Ectodermal cell (in vitro differentiated cells): ENCODE measurements at regions not wholly inside any gene's neighbourhood (a gene's known extent, or its start where the extent isn't known, plus 50 kb on each side); places are given as distances from the start of the nearest gene placed in this dataset.

ENCODE experiments used
- H3K27ac ChIP-seq: 2 replicates; pipeline ENCODE4 v1.7.0; 2013; ENCODE audit warnings: mild to moderate bottlenecking, low read depth, low read length; ENCODE audit not compliant: insufficient read depth, poor library complexity, severe bottlenecking
- H3K27me3 ChIP-seq: 2 replicates; pipeline ENCODE4 v1.7.0; 2013; ENCODE audit warnings: mild to moderate bottlenecking, low read length; ENCODE audit not compliant: insufficient read depth, control insufficient read depth, poor library complexity, severe bottlenecking
- H3K36me3 ChIP-seq: one replicate; pipeline ENCODE4 v1.7.0; 2013; ENCODE audit warnings: low read length; ENCODE audit not compliant: control insufficient read depth, insufficient read depth
- H3K4me1 ChIP-seq: one replicate; pipeline ENCODE4 v1.7.0; 2013; ENCODE audit warnings: low read length; ENCODE audit not compliant: control insufficient read depth, insufficient read depth
- H3K4me3 ChIP-seq: 2 replicates; pipeline ENCODE4 v1.7.0; 2013; ENCODE audit warnings: low read depth, low read length, control low read depth; ENCODE audit not compliant: insufficient read depth
- H3K9me3 ChIP-seq: 2 replicates; pipeline ENCODE4 v1.7.0; 2013; ENCODE audit warnings: mild to moderate bottlenecking, low read length, moderate library complexity; ENCODE audit not compliant: control insufficient read depth
- WGBS, 2 experiments: methylation state at CpG; one replicate each; pipeline ENCODE4 v1.1.7; 2013; ENCODE audit warnings: missing lambda C conversion rate in 2 of 2; 5-methylcytosine and 5-hydroxymethylcytosine counted together

- no peaks in the 10 kb centered on the region for H3K36me3 ChIP-seq
These were observed 91.3 kb upstream of the FOXF1 start for GRCh38 chr16:86418981-86419380.

GRCh38 chr16:86419518-86419917 is 90.8 kb upstream of the FOXF1 start:
- no peak overlapping the region for H3K4me3 ChIP-seq
- WGBS, 2 experiments = 92 to 94% methylated on average over 2 of the region's 2 CpGs

More at GRCh38 chr16:86418981-86419380, 91.3 kb upstream of the FOXF1 start:
- Histone ChIP-seq H3K27ac (no peak overlapping the region), H3K9me3 (no peaks in the 10 kb centered on the region), H3K4me1 (no peaks in the 10 kb centered on the region), H3K4me3 (no peak overlapping the region), H3K27me3 (no peaks in the 10 kb centered on the region)

GRCh38 chr16:86421995-86422394 is 88.3 kb upstream of the FOXF1 start:
- no peaks in the 10 kb centered on the region for H3K36me3 ChIP-seq
- H3K27me3 ChIP-seq = no peaks in the 10 kb centered on the region
- H3K9me3 ChIP-seq = no peaks in the 10 kb centered on the region
- H3K4me1 ChIP-seq = no peaks in the 10 kb centered on the region
- H3K4me3 ChIP-seq = no peak overlapping the region
- 92 to 93% methylated on average over 5 of the region's 5 CpGs for WGBS, 2 experiments
- no peak overlapping the region for H3K27ac ChIP-seq

More at GRCh38 chr16:86419518-86419917, 90.8 kb upstream of the FOXF1 start:
- Histone ChIP-seq H3K36me3 (no peaks in the 10 kb centered on the region), H3K27me3 (no peaks in the 10 kb centered on the region), H3K27ac (no peak overlapping the region), H3K4me1 (no peaks in the 10 kb centered on the region), H3K9me3 (no peaks in the 10 kb centered on the region)

GRCh38 chr16:86424398-86424797 is 85.9 kb upstream of the FOXF1 start:
- 65 to 73% methylated on average over 9 to 10 of the region's 10 CpGs for WGBS, 2 experiments
- H3K4me3 ChIP-seq = no peak overlapping the region

GRCh38 chr16:86424985-86425384 is 85.3 kb upstream of the FOXF1 start:
- Histone ChIP-seq H3K27ac (no peak overlapping the region), H3K9me3 (no peaks in the 10 kb centered on the region), H3K4me3 (no peak overlapping the region), H3K27me3 (no peaks in the 10 kb centered on the region), H3K4me1 (no peaks in the 10 kb centered on the region), H3K36me3 (no peaks in the 10 kb centered on the region)
- 84% methylated on average over 9 of the region's 9 CpGs for WGBS, 2 experiments

More at GRCh38 chr16:86424398-86424797, 85.9 kb upstream of the FOXF1 start:
- no peak overlapping the region for H3K27ac ChIP-seq
- H3K9me3 ChIP-seq = no peaks in the 10 kb centered on the region
- H3K27me3 ChIP-seq = no peaks in the 10 kb centered on the region
- no peaks in the 10 kb centered on the region for H3K36me3 ChIP-seq
- no peaks in the 10 kb centered on the region for H3K4me1 ChIP-seq

GRCh38 chr16:86426063-86426642 is 84.2 kb upstream of the FOXF1 start:
- Histone ChIP-seq H3K9me3 (no peaks in the 10 kb centered on the region), H3K4me1 (no peaks in the 10 kb centered on the region), H3K36me3 (no peaks in the 10 kb centered on the region), H3K27ac (no peak overlapping the region), H3K4me3 (no peak overlapping the region), H3K27me3 (peaks cover 9% of the 10 kb centered on the region)
- WGBS, 2 experiments = 83% methylated on average over 12 of the region's 12 CpGs

- Histone ChIP-seq H3K27ac (no peak overlapping the region), H3K4me3 (no peak overlapping the region), H3K36me3 (no peaks in the 10 kb centered on the region), H3K9me3 (no peaks in the 10 kb centered on the region), H3K27me3 (peaks cover 15% of the 10 kb centered on the region), H3K4me1 (no peaks in the 10 kb centered on the region)
- 93 to 94% methylated on average over 8 of the region's 8 CpGs for WGBS, 2 experiments
These were observed 82.9 kb upstream of the FOXF1 start for GRCh38 chr16:86427433-86427851.

GRCh38 chr16:86428729-86429517 is 81.4 kb upstream of the FOXF1 start:
- Histone ChIP-seq H3K36me3 (no peaks in the 10 kb centered on the region), H3K9me3 (no peaks in the 10 kb centered on the region), H3K4me3 (no peak overlapping the region), H3K27ac (no peak overlapping the region), H3K27me3 (peaks cover 24% of the 10 kb centered on the region), H3K4me1 (no peaks in the 10 kb centered on the region)
- WGBS, 2 experiments = 92 to 93% methylated on average over 12 of the region's 12 CpGs

GRCh38 chr16:86429663-86430062 is 80.7 kb upstream of the FOXF1 start:
- H3K4me3 ChIP-seq = no peak overlapping the region
- no peak overlapping the region for H3K27ac ChIP-seq
- H3K27me3 ChIP-seq = peaks cover 31% of the 10 kb centered on the region
- no peaks in the 10 kb centered on the region for H3K4me1 ChIP-seq
- H3K9me3 ChIP-seq = no peaks in the 10 kb centered on the region
- H3K36me3 ChIP-seq = no peaks in the 10 kb centered on the region
- 92 to 94% methylated on average over 13 of the region's 13 CpGs for WGBS, 2 experiments

GRCh38 chr16:86430814-86431213 is 79.5 kb upstream of the FOXF1 start:
- peaks cover 37% of the 10 kb centered on the region for H3K27me3 ChIP-seq
- WGBS, 2 experiments = 93 to 94% methylated on average over 4 of the region's 4 CpGs
- H3K4me3 ChIP-seq = no peak overlapping the region
- no peaks in the 10 kb centered on the region for H3K36me3 ChIP-seq
- no peak overlapping the region for H3K27ac ChIP-seq
- H3K4me1 ChIP-seq = no peaks in the 10 kb centered on the region
- H3K9me3 ChIP-seq = no peaks in the 10 kb centered on the region
